NB4 (cell line): ENCODE measurements at regions not wholly inside any gene's neighbourhood (a gene's known extent, or its start where the extent isn't known, plus 50 kb on each side); places are given as distances from the start of the nearest gene placed in this dataset.
A peak's percentile ranks its signal among the peaks of the same experiment; 100 is the strongest.

Experiments used
- DNase-seq: peaks from one replicate; pipeline ENCODE4 v3.0.0; 2010; ENCODE audit warnings: low read depth
- H3K4me3 ChIP-seq: one replicate; pipeline ENCODE4 v1.5.1; 2011; ENCODE audit warnings: mild to moderate bottlenecking, low read depth, low read length, moderate library complexity
- CTCF ChIP-seq: IDR thresholded peaks from one replicate; pipeline ENCODE4 v1.5.1; 2012; ENCODE audit warnings: low read depth, low read length
- MAX ChIP-seq: IDR thresholded peaks from 2 replicates; pipeline ENCODE4 v1.6.1; 2011; ENCODE audit warnings: low read depth, low read length
- MYC ChIP-seq: IDR thresholded peaks from 2 replicates; pipeline ENCODE4 v1.6.1; 2011; ENCODE audit warnings: low read depth, low read length
- POLR2A ChIP-seq: IDR thresholded peaks from 2 replicates; pipeline ENCODE4 v1.6.1; 2011; ENCODE audit warnings: mild to moderate bottlenecking; ENCODE audit not compliant: insufficient read length; ENCODE audit errors: extremely low read depth

GRCh38 chr18:26640541-26640940 is 92.2 kb upstream of the KCTD1 start:
- no peak for DNase-seq
- no peak overlapping the region for H3K4me3 ChIP-seq
- TF ChIP-seq MYC (no peak), CTCF (no peak), MAX (no peak)

- H3K4me3 ChIP-seq, result no peak overlapping the region
- DNase-seq, result no peak
- TF ChIP-seq MYC, result no peak
- TF ChIP-seq POLR2A, result no peak
- no peak for TF ChIP-seq MAX
- TF ChIP-seq CTCF, result no peak
Observed at GRCh38 chr18:26639149-26639548, 90.8 kb upstream of the KCTD1 start.

DNA sequence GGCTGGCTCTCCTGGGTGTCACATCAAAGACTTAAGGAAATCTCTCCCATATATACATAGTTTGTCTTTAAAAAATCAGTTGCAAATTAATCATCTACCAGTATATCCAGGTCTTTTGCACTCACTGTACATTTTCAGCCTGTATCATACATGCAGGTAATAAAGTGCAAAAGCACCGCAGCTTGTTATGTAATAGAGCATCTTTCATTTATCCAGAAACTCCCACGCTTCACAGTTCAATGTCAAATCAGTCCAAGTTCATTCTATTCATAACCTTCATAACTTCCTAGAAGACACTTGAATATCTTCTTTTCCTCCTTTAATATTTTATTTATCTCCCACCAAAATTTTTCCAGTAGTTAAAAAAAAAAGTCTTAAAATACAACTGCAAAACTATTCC is 89.6 kb upstream of the KCTD1 start:
- TF ChIP-seq POLR2A (no peak), CTCF (no peak), MYC (no peak), MAX (no peak)
- DNase-seq, result no peak
- H3K4me3 ChIP-seq, result no peak overlapping the region

- no peak overlapping the region for H3K4me3 ChIP-seq
- TF ChIP-seq MAX (no peak), MYC (no peak), CTCF (no peak), POLR2A (no peak)
- DNase-seq, result peak; percentile 31
Observed at GRCh38 chr18:26637324-26637723, 89.0 kb upstream of the KCTD1 start.

DNA sequence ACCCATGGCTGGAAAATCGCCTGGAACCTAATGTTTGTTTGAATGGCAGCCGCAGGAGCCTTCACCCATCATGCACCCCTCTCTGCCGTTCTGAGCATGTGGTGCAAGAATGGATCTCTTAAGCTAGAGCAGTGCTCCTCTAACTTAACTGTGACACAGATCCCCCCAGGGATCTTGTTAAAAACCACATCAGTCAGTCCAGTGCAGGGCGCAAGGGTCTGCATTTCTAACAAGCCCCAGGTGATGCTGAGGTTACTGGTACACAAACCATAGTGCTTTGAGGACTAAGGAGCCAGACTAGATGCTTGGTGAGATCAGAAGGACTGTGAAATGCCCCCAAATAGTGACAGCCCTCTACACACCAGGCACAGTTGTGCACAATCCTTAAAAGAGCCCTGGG is 87.1 kb upstream of the KCTD1 start:
- peak; percentile 67 for DNase-seq
- no peak for TF ChIP-seq POLR2A
- TF ChIP-seq MYC, result no peak
- no peak for TF ChIP-seq MAX
- TF ChIP-seq CTCF, result no peak
- peak overlapping the region; percentile 11 for H3K4me3 ChIP-seq

- peak; percentile 84 for DNase-seq
- no peak for TF ChIP-seq CTCF
- no peak for TF ChIP-seq MYC
- no peak for TF ChIP-seq POLR2A
- no peak for TF ChIP-seq MAX
- no peak overlapping the region for H3K4me3 ChIP-seq
Observed at GRCh38 chr18:26634631-26635030, 86.3 kb upstream of the KCTD1 start.
